HepG2 (cell line): ENCODE measurements at regions not wholly inside any gene's neighbourhood (a gene's known extent, or its start where the extent isn't known, plus 50 kb on each side); places are given as distances from the start of the nearest gene placed in this dataset.

Experiments
- ATAC-seq: fragments of 200-7000 bp; cut with Tn5 transposase; 3 replicates; pipeline ENCODE4 v1.9.1; 2020; ENCODE audit warnings: mild to moderate bottlenecking, moderate library complexity
- BruUV-seq: library from RNA; stranded (reverse); fragments of 400-500 nt; replicated peaks from 2 replicates; lab custom pipeline; 2021; lab: Mats Ljungman, UMichigan
- CTCF ChIA-PET: fragments of 300-600 bp; formaldehyde crosslinking; extraction: SDS; loops from one replicate; lab custom pipeline; 2021; ENCODE audit warnings: low total read pairs, inconsistent platforms, low intra/inter-chr PET ratio; lab: Yijun Ruan, JAX
- POLR2A ChIA-PET: fragments of 350-600 bp; sonication (Branson Sonifier 250); formaldehyde crosslinking; loops from one replicate; lab custom pipeline; 2020; ENCODE audit warnings: antibody characterized with exemption, inconsistent platforms; lab: Yijun Ruan, JAX
- DNase-seq: peaks from one replicate; pipeline ENCODE4 v3.0.0-alpha.2; 2015; ENCODE audit warnings: low spot score
- FAIRE-seq: peaks from 3 replicates; lab custom pipeline; 2011; peaks lifted over from hg19 to GRCh38; lab: Jason Lieb, UNC
- H2AFZ ChIP-seq: one replicate; pipeline ENCODE4 v1.6.1; 2011; ENCODE audit warnings: low read length, inconsistent platforms
- H3K27ac ChIP-seq: fragments of 300-600 bp; 3 replicates; pipeline ENCODE4 v1.8.0; 2011; ENCODE audit warnings: mixed run types, mild to moderate bottlenecking, mixed read lengths, low read length, inconsistent platforms; ENCODE audit not compliant: insufficient read depth; ENCODE audit errors: extremely low read length
- H3K27me3 ChIP-seq, 2 experiments: fragments of 200-600 bp in 1 of 2; 2 replicates in 1 of 2; 3 replicates in 1 of 2; pipeline versions ENCODE4 v1.6.0 to v1.8.0; 2011; ENCODE audit warnings: low read length in 2 of 2, mild to moderate bottlenecking in 2 of 2, moderate library complexity in 2 of 2, inconsistent platforms in 1 of 2; ENCODE audit not compliant: insufficient read depth in 2 of 2, control insufficient read depth in 1 of 2
- H3K36me3 ChIP-seq, 2 experiments: fragments of 200-600 bp in 1 of 2; replicated peaks in 1 of 2; 2 replicates in 1 of 2; 3 replicates in 1 of 2; pipeline versions ENCODE4 v1.5.1 to v1.8.0; 2011; ENCODE audit warnings: low read length in 2 of 2, inconsistent platforms in 1 of 2; ENCODE audit not compliant: insufficient read depth in 2 of 2, control insufficient read depth in 1 of 2
- H3K4me1 ChIP-seq: 2 replicates; pipeline ENCODE4 v1.5.1; 2012; ENCODE audit warnings: low read length, inconsistent platforms; ENCODE audit not compliant: insufficient read depth
- H3K4me2 ChIP-seq: 2 replicates; pipeline ENCODE4 v1.6.0; 2011; ENCODE audit warnings: low read depth, low read length, inconsistent platforms
- H3K4me3 ChIP-seq, 3 experiments: fragments of 200-600 bp in 1 of 3; sonication (generic), shearing (Covaris generic) in 1 of 3; replicated peaks in 1 of 3; 2 replicates each; pipeline ENCODE4 v1.5.1; 2011 to 2016; ENCODE audit warnings: low read length in 3 of 3, inconsistent platforms in 2 of 3, low read depth in 2 of 3, mild to moderate bottlenecking in 2 of 3, control low read depth in 1 of 3, mixed read lengths in 1 of 3; ENCODE audit not compliant: insufficient read depth in 1 of 3
- H3K79me2 ChIP-seq: one replicate; pipeline ENCODE4 v1.6.1; 2011; ENCODE audit warnings: low read length, inconsistent platforms; ENCODE audit not compliant: insufficient read depth
- H3K9ac ChIP-seq: 2 replicates; pipeline ENCODE4 v1.6.0; 2011; ENCODE audit warnings: mild to moderate bottlenecking, low read depth, low read length, inconsistent platforms; ENCODE audit not compliant: insufficient read depth
- H3K9me3 ChIP-seq: 2 replicates; pipeline ENCODE4 v1.5.1; 2012; ENCODE audit warnings: mild to moderate bottlenecking, low read length
- H4K20me1 ChIP-seq: 2 replicates; pipeline ENCODE4 v1.6.0; 2011; ENCODE audit warnings: inconsistent platforms, mild to moderate bottlenecking, low read length, moderate library complexity; ENCODE audit not compliant: insufficient read depth
- CBX5 ChIP-seq: sonication (generic); formaldehyde crosslinking; IDR thresholded peaks from 2 replicates; pipeline ENCODE4 v1.4.0; 2020; ENCODE audit warnings: missing genetic modification reagents, borderline replicate concordance
- CEBPB ChIP-seq: IDR thresholded peaks from 2 replicates; pipeline ENCODE4 v1.6.1; 2011; ENCODE audit warnings: low read depth, low read length, improper control_type of control experiment, borderline replicate concordance
- HNRNPUL1 ChIP-seq: fragments of 200-400 bp; formaldehyde crosslinking; IDR thresholded peaks from 2 replicates; pipeline ENCODE4 v1.6.1; 2017; ENCODE audit warnings: low read depth, mild to moderate bottlenecking, low read length, moderate library complexity
- IKZF1 ChIP-seq: fragments of 450-650 bp; IDR thresholded peaks from 2 replicates; pipeline ENCODE4 v1.7.1; 2016
- KDM1A ChIP-seq: IDR thresholded peaks from 2 replicates; pipeline ENCODE4 v1.6.1; 2016; ENCODE audit warnings: missing compliant biosample characterization
- MEF2D ChIP-seq: sonication (generic); formaldehyde crosslinking; IDR thresholded peaks from 2 replicates; pipeline ENCODE4 v1.5.1; 2020; ENCODE audit warnings: mild to moderate bottlenecking, missing genetic modification reagents
- MTF1 ChIP-seq: sonication (generic); formaldehyde crosslinking; IDR thresholded peaks from 2 replicates; pipeline ENCODE4 v1.5.0; 2020; ENCODE audit warnings: missing genetic modification reagents
- NONO ChIP-seq, 2 experiments: fragments of 450-650 bp in 1 of 2; sonication (generic) in 1 of 2; formaldehyde crosslinking in 1 of 2; IDR thresholded peaks in 1 of 2; conservative IDR thresholded peaks in 1 of 2; 2 replicates each; pipeline versions ENCODE4 v1.6.1 to v1.8.0; 2017 to 2022; ENCODE audit warnings: mild to moderate bottlenecking in 1 of 2, missing genetic modification reagents in 1 of 2, moderate library complexity in 1 of 2
- SIN3A ChIP-seq: IDR thresholded peaks from 2 replicates; pipeline ENCODE4 v1.6.1; 2011; ENCODE audit warnings: low read depth, mild to moderate bottlenecking, control low read depth, low read length, borderline replicate concordance
- SRY ChIP-seq: sonication (generic); formaldehyde crosslinking; IDR thresholded peaks from 2 replicates; pipeline ENCODE4 v1.8.0; 2022; ENCODE audit warnings: mild to moderate bottlenecking, missing genetic modification reagents
- TAF1 ChIP-seq: sonication (generic); formaldehyde crosslinking; IDR thresholded peaks from 2 replicates; pipeline ENCODE4 v1.4.0; 2020; ENCODE audit warnings: missing genetic modification reagents
- TCF12 ChIP-seq, 2 experiments: fragments of 450-650 bp in 1 of 2; sonication (generic) in 1 of 2; formaldehyde crosslinking in 1 of 2; IDR thresholded peaks; 2 replicates each; pipeline versions ENCODE4 v1.6.1 to v1.8.0; 2017 to 2022; ENCODE audit warnings: antibody characterized with exemption in 1 of 2, mild to moderate bottlenecking in 1 of 2, missing genetic modification reagents in 1 of 2, moderate library complexity in 1 of 2
- ZNF264 ChIP-seq: sonication (generic); formaldehyde crosslinking; IDR thresholded peaks from 2 replicates; pipeline ENCODE4 v1.4.0; 2020; ENCODE audit warnings: missing genetic modification reagents
- ZNF282 ChIP-seq: fragments of 450-650 bp; IDR thresholded peaks from 2 replicates; pipeline ENCODE4 v1.6.1; 2018; ENCODE audit not compliant: partially characterized antibody
- ZNF598 ChIP-seq: sonication (generic); formaldehyde crosslinking; IDR thresholded peaks from 2 replicates; pipeline ENCODE4 v1.5.1; 2020; ENCODE audit warnings: mild to moderate bottlenecking, missing genetic modification reagents, borderline replicate concordance
- WGBS: methylation state at CpG from one replicate; pipeline ENCODE4 v1.1.6; 2017; ENCODE audit warnings: low lambda C conversion rate; 5-methylcytosine and 5-hydroxymethylcytosine counted together
- in situ Hi-C: cut with HindIII; loops from 2 replicates; pipeline ENCODE4 v1.10.0; 2017; ENCODE audit warnings: low pct_unique_long_range_greater_than_20kb; ENCODE audit not compliant: extremely low pct_ligation_motif_present
- intact Hi-C: fragments of 100-400 bp; cut with micrococcal nuclease; formaldehyde crosslinking; loops from one replicate; pipeline ENCODE4 v1.10.0; 2022; ENCODE audit not compliant: unreplicated experiment
- TF ChIP-seq, protein P1 (sequence below), 2 experiments: fragments of 450-650 bp in 1 of 2; sonication (generic) in 1 of 2; formaldehyde crosslinking; IDR thresholded peaks; 2 replicates each; pipeline versions ENCODE4 v1.5.0 to v1.8.0; 2020 to 2022; ENCODE audit warnings: mild to moderate bottlenecking in 1 of 2, missing genetic modification reagents in 1 of 2
- TF ChIP-seq, protein P2 (sequence below): sonication (generic); formaldehyde crosslinking; IDR thresholded peaks from 2 replicates; pipeline ENCODE4 v1.8.0; 2022; ENCODE audit warnings: missing genetic modification reagents, low read depth, mild to moderate bottlenecking, borderline replicate concordance
- TF ChIP-seq, protein P3 (sequence below): sonication (generic); formaldehyde crosslinking; conservative IDR thresholded peaks from 2 replicates; pipeline ENCODE4 v1.4.0; 2020; ENCODE audit warnings: missing genetic modification reagents
- TF ChIP-seq, protein P4 (sequence below): IDR thresholded peaks from 2 replicates; pipeline ENCODE4 v1.6.1; 2016; ENCODE audit warnings: low read depth, borderline replicate concordance

DNA sequence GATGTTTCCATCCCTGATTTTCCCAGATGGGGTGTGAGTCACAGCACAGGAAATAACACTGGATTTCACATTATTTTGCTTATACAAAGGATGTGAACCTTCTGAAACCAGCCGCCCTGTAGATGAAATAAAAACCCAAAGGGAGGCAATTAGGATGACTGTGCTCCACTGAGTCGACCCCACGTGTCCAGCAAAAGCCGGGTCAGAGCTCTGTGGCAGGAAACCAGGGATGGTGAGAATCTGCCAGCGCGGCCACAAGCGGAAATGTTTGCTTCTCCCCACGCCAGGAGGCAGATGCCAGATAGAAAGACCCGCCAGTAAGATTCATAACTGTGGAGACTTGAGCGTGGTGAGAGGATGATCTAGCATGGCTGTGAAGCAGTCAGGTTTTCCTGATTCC lies 764.4 kb downstream of the LIG4 start:
- H3K4me1 ChIP-seq = no peaks in the 10 kb centered on the region
- TF ChIP-seq, protein P1, sequence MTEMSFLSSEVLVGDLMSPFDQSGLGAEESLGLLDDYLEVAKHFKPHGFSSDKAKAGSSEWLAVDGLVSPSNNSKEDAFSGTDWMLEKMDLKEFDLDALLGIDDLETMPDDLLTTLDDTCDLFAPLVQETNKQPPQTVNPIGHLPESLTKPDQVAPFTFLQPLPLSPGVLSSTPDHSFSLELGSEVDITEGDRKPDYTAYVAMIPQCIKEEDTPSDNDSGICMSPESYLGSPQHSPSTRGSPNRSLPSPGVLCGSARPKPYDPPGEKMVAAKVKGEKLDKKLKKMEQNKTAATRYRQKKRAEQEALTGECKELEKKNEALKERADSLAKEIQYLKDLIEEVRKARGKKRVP (CRISPR knock-in tag; IDR thresholded peaks at IDR 0.05) = no peak
- no peak for TF ChIP-seq MEF2D (CRISPR knock-in tag)
- no peak for TF ChIP-seq CBX5 (CRISPR knock-in tag)
- TF ChIP-seq, protein P2, sequence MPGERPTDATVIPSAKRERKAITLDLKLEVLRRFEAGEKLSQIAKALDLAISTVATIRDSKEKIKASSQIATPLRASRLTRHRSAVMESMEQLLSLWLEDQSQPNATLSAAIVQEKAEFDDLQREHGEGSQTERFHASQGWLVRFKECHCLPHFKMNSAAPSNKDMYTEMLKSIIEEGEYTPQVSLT (CRISPR knock-in tag) = no peak
- TF ChIP-seq, protein P3, sequence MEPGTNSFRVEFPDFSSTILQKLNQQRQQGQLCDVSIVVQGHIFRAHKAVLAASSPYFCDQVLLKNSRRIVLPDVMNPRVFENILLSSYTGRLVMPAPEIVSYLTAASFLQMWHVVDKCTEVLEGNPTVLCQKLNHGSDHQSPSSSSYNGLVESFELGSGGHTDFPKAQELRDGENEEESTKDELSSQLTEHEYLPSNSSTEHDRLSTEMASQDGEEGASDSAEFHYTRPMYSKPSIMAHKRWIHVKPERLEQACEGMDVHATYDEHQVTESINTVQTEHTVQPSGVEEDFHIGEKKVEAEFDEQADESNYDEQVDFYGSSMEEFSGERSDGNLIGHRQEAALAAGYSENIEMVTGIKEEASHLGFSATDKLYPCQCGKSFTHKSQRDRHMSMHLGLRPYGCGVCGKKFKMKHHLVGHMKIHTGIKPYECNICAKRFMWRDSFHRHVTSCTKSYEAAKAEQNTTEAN = no peak
- no peak for TF ChIP-seq ZNF282
- TF ChIP-seq ZNF264 (CRISPR knock-in tag) = no peak
- TF ChIP-seq IKZF1 = no peak
- no peak for TF ChIP-seq HNRNPUL1
- no peak for TF ChIP-seq NONO (IDR thresholded peaks at IDR 0.05)
- TF ChIP-seq NONO (CRISPR knock-in tag; conservative IDR thresholded peaks at IDR 0.05) = no peak
- no peak for TF ChIP-seq SRY (CRISPR knock-in tag)
- TF ChIP-seq KDM1A (CRISPR knock-in tag) = no peak
- TF ChIP-seq SIN3A = no peak
- TF ChIP-seq, protein P4, sequence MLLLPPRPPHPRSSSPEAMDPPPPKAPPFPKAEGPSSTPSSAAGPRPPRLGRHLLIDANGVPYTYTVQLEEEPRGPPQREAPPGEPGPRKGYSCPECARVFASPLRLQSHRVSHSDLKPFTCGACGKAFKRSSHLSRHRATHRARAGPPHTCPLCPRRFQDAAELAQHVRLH (CRISPR knock-in tag) = no peak
- TF ChIP-seq ZNF598 (CRISPR knock-in tag) = no peak
- no peak for TF ChIP-seq TCF12 (IDR thresholded peaks at IDR 0.05)
- no peak for TF ChIP-seq TCF12 (CRISPR knock-in tag; IDR thresholded peaks at IDR 0.05)
- no peak for TF ChIP-seq TAF1 (CRISPR knock-in tag)
- TF ChIP-seq CEBPB = no peak
- no peak for TF ChIP-seq MTF1 (CRISPR knock-in tag)
- TF ChIP-seq, all 625 proteins: peak for 0
- DNase-seq (no peak), ATAC-seq (no peak), FAIRE-seq (no peak)
- Histone ChIP-seq H4K20me1 (no peaks in the 10 kb centered on the region), H3K27ac (no peak overlapping the region), H3K27me3 (no peaks in the 10 kb centered on the region; a peak in 1 of 5 replicates), H3K4me3 (no peak overlapping the region), H3K4me2 (no peak overlapping the region), H2AFZ (no peak overlapping the region), H3K9ac (no peak overlapping the region), H3K36me3 (no peaks in the 10 kb centered on the region), H3K79me2 (no peaks in the 10 kb centered on the region), H3K9me3 (peaks cover 30% of the 10 kb centered on the region)
- 2% methylated on average over 7 of the region's 10 CpGs for WGBS
- intact Hi-C loops = no loop called here
- BruUV-seq = no TSS peak
- ChIA-PET POLR2A (no interaction called here), CTCF (no interaction called here)
- in situ Hi-C loops = no loop called here
